IPS-15b (cell line): ENCODE measurements at regions not wholly inside any gene's neighbourhood (a gene's known extent, or its start where the extent isn't known, plus 50 kb on each side); places are given as distances from the start of the nearest gene placed in this dataset.

Experiments
- H3K27me3 ChIP-seq: one replicate; pipeline ENCODE4 v1.6.1; 2013; ENCODE audit warnings: low read length; ENCODE audit not compliant: control insufficient read depth, insufficient read depth
- H3K36me3 ChIP-seq: one replicate; pipeline ENCODE4 v1.6.1; 2013; ENCODE audit warnings: low read length; ENCODE audit not compliant: control insufficient read depth, insufficient read depth
- H3K4me1 ChIP-seq: one replicate; pipeline ENCODE4 v1.6.1; 2013; ENCODE audit warnings: mild to moderate bottlenecking, low read length; ENCODE audit not compliant: control insufficient read depth, insufficient read depth
- H3K4me3 ChIP-seq: one replicate; pipeline ENCODE4 v1.5.1; 2013; ENCODE audit warnings: low read depth, low read length
- H3K9ac ChIP-seq: one replicate; pipeline ENCODE4 v1.6.1; 2013; ENCODE audit warnings: low read depth, mild to moderate bottlenecking, low read length
- H3K9me3 ChIP-seq: one replicate; pipeline ENCODE4 v1.6.1; 2013; ENCODE audit warnings: mild to moderate bottlenecking, low read length; ENCODE audit not compliant: control insufficient read depth, insufficient read depth

- Histone ChIP-seq H3K36me3 (no peaks in the 10 kb centered on the region), H3K9ac (no peak overlapping the region), H3K9me3 (no peaks in the 10 kb centered on the region), H3K4me1 (no peaks in the 10 kb centered on the region), H3K4me3 (no peak overlapping the region), H3K27me3 (no peaks in the 10 kb centered on the region)
These were observed 237.5 kb downstream of the C6orf118 start for GRCh38 chr6:165071906-165072305.

- H3K9ac ChIP-seq = no peak overlapping the region
- H3K4me1 ChIP-seq = no peaks in the 10 kb centered on the region
- no peaks in the 10 kb centered on the region for H3K9me3 ChIP-seq
- no peaks in the 10 kb centered on the region for H3K36me3 ChIP-seq
- no peaks in the 10 kb centered on the region for H3K27me3 ChIP-seq
- H3K4me3 ChIP-seq = no peak overlapping the region
These were observed 248.7 kb downstream of the C6orf118 start for GRCh38 chr6:165060720-165061119.

GRCh38 chr6:165059032-165059431 is 250.4 kb downstream of the C6orf118 start:
- H3K9ac ChIP-seq = no peak overlapping the region

DNA sequence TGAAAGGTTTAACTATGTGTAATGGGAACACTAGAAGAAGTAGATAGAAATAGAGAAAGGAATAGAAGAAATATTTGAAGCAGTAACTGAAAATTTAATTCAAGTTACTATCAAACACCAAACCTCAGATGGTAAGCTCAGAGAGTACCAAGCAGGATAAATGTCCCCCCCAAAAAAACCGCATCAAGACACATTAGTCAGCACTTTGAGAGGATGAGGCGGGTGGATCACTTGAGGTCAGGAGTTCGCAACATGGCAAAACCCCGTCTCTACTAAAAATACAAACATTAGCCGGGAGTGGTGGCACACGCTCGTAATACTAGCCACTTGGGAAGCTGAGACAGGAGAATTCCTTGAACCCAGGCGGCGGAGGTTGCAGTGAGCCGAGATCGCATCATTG is 253.1 kb downstream of the C6orf118 start:
- no peaks in the 10 kb centered on the region for H3K4me1 ChIP-seq
- H3K9ac ChIP-seq = no peak overlapping the region
- no peaks in the 10 kb centered on the region for H3K27me3 ChIP-seq
- no peak overlapping the region for H3K4me3 ChIP-seq
- H3K36me3 ChIP-seq = no peaks in the 10 kb centered on the region
- H3K9me3 ChIP-seq = no peaks in the 10 kb centered on the region

More at GRCh38 chr6:165059032-165059431, 250.4 kb downstream of the C6orf118 start:
- no peak overlapping the region for H3K4me3 ChIP-seq
- no peaks in the 10 kb centered on the region for H3K36me3 ChIP-seq
- H3K4me1 ChIP-seq = no peaks in the 10 kb centered on the region
- no peaks in the 10 kb centered on the region for H3K9me3 ChIP-seq
- no peaks in the 10 kb centered on the region for H3K27me3 ChIP-seq

- Histone ChIP-seq H3K36me3 (no peaks in the 10 kb centered on the region), H3K9me3 (no peaks in the 10 kb centered on the region), H3K9ac (no peak overlapping the region), H3K27me3 (no peaks in the 10 kb centered on the region), H3K4me3 (no peak overlapping the region), H3K4me1 (no peaks in the 10 kb centered on the region)
These were observed 254.2 kb downstream of the C6orf118 start for GRCh38 chr6:165055231-165055630.

GRCh38 chr6:165052561-165053480 is 256.6 kb downstream of the C6orf118 start:
- Histone ChIP-seq H3K36me3 (no peaks in the 10 kb centered on the region), H3K9me3 (peaks cover 2% of the 10 kb centered on the region), H3K27me3 (peaks cover 8% of the 10 kb centered on the region), H3K4me3 (no peak overlapping the region), H3K4me1 (no peaks in the 10 kb centered on the region), H3K9ac (no peak overlapping the region)

DNA sequence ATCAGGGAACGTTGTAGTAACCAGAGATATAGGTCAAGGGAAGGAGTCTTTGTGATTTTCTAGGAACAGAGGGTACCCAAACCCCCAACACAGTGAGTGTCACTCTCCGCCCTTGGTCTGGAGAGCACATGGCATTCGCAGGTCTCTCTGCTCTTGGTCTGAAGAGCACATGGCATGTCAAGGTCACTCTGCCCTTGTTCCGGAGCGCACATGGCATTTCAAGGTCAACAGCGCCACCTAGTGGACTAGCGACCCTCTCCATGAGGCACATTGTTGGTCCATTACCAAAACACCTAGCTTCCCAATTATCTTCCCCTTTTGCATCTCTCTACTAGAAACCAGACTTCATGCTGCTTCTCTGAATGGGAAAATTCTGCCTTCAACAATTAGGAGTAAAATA is 260.0 kb downstream of the C6orf118 start:
- no peaks in the 10 kb centered on the region for H3K4me1 ChIP-seq
- H3K9ac ChIP-seq = no peak overlapping the region
- H3K4me3 ChIP-seq = no peak overlapping the region
- H3K9me3 ChIP-seq = peaks cover 2% of the 10 kb centered on the region
- peaks cover 8% of the 10 kb centered on the region for H3K27me3 ChIP-seq
- no peaks in the 10 kb centered on the region for H3K36me3 ChIP-seq

- Histone ChIP-seq H3K9ac (no peak overlapping the region), H3K4me3 (no peak overlapping the region), H3K9me3 (peaks cover 2% of the 10 kb centered on the region)
These were observed 261.5 kb downstream of the C6orf118 start for GRCh38 chr6:165047952-165048351.

GRCh38 chr6:165045631-165046030 is 263.8 kb downstream of the C6orf118 start:
- no peaks in the 10 kb centered on the region for H3K4me1 ChIP-seq
- H3K4me3 ChIP-seq = no peak overlapping the region
- H3K9me3 ChIP-seq = peaks cover 2% of the 10 kb centered on the region
- H3K36me3 ChIP-seq = no peaks in the 10 kb centered on the region
- no peak overlapping the region for H3K9ac ChIP-seq
- H3K27me3 ChIP-seq = peaks cover 8% of the 10 kb centered on the region

More at GRCh38 chr6:165047952-165048351, 261.5 kb downstream of the C6orf118 start:
- no peaks in the 10 kb centered on the region for H3K4me1 ChIP-seq
- peaks cover 8% of the 10 kb centered on the region for H3K27me3 ChIP-seq
- H3K36me3 ChIP-seq = no peaks in the 10 kb centered on the region

GRCh38 chr6:165042912-165043311 is 266.5 kb downstream of the C6orf118 start:
- H3K4me1 ChIP-seq = no peaks in the 10 kb centered on the region

GRCh38 chr6:165040440-165040839 is 269.0 kb downstream of the C6orf118 start:
- Histone ChIP-seq H3K9ac (no peak overlapping the region), H3K9me3 (no peaks in the 10 kb centered on the region), H3K36me3 (no peaks in the 10 kb centered on the region), H3K4me1 (no peaks in the 10 kb centered on the region), H3K27me3 (no peaks in the 10 kb centered on the region), H3K4me3 (no peak overlapping the region)

More at GRCh38 chr6:165042912-165043311, 266.5 kb downstream of the C6orf118 start:
- no peak overlapping the region for H3K9ac ChIP-seq
- no peaks in the 10 kb centered on the region for H3K27me3 ChIP-seq
- H3K4me3 ChIP-seq = no peak overlapping the region
- no peaks in the 10 kb centered on the region for H3K36me3 ChIP-seq
- H3K9me3 ChIP-seq = no peaks in the 10 kb centered on the region

- Histone ChIP-seq H3K4me3 (no peak overlapping the region), H3K9ac (no peak overlapping the region), H3K9me3 (peaks cover 4% of the 10 kb centered on the region), H3K36me3 (no peaks in the 10 kb centered on the region), H3K4me1 (no peaks in the 10 kb centered on the region), H3K27me3 (no peaks in the 10 kb centered on the region)
These were observed 275.1 kb downstream of the C6orf118 start for GRCh38 chr6:165034271-165034741.
